ENCODE measurements at regions not wholly inside any gene's neighbourhood (a gene's known extent, or its start where the extent isn't known, plus 50 kb on each side); places are given as distances from the start of the nearest gene placed in this dataset.

GRCh38 chr4:3676907-3677747 is 89.1 kb upstream of the ADRA2C start:
- Histone ChIP-seq H2BK12ac (ENCODE audit: low read length) (no peak overlapping the region), H3K4me2 (ENCODE audit: low read length) (no peak overlapping the region), H3K4ac (ENCODE audit: low read depth, low read length) (no peak overlapping the region), H3K79me2 (ENCODE audit: control insufficient read depth, insufficient read depth, low read length, poor library complexity) (no peaks in the 10 kb centered on the region), H3K4me3 (ENCODE audit: low read depth, low read length) (no peak overlapping the region), H3K27me3 (ENCODE audit: insufficient read depth, low read length) (no peaks in the 10 kb centered on the region), H3K9ac (ENCODE audit: low read length) (no peak overlapping the region), H3K36me3 (ENCODE audit: control insufficient read depth in 1 of 2, insufficient read depth in 2 of 2, low read length in 2 of 2) (no peaks in the 10 kb centered on the region), H2AFZ (ENCODE audit: insufficient read depth, low read length, poor library complexity) (no peak overlapping the region), H3K14ac (ENCODE audit: low read length) (no peak overlapping the region), H4K91ac (ENCODE audit: low read depth, low read length) (no peak overlapping the region), H3K9me3 (ENCODE audit: insufficient read depth, low read depth, low read length) (peaks cover 5% of the 10 kb centered on the region), H3K27ac (ENCODE audit: low read depth, low read length) (no peak overlapping the region), H2BK5ac (ENCODE audit: low read depth, low read length, poor library complexity) (no peak overlapping the region), H4K12ac (ENCODE audit: low read depth, low read length) (no peak overlapping the region), H3K79me1 (ENCODE audit: low read length) (no peaks in the 10 kb centered on the region), H2AK5ac (ENCODE audit: low read length) (no peak overlapping the region), H3K23ac (ENCODE audit: low read length) (no peak overlapping the region), H3K4me1 (ENCODE audit: control insufficient read depth in 1 of 2, insufficient read depth in 2 of 2, low read length in 2 of 2) (no peaks in the 10 kb centered on the region), H2BK120ac (ENCODE audit: insufficient read depth, low read length, poor library complexity) (no peak overlapping the region), H3K18ac (ENCODE audit: low read length) (no peak overlapping the region), H4K8ac (ENCODE audit: low read depth, low read length) (no peak overlapping the region)
- no peak for DNase-seq
- no CpG with 5 or more reads among the region's 24 CpGs for WGBS (ENCODE audit: extremely low coverage, insufficient coverage, insufficient read length)

DNA sequence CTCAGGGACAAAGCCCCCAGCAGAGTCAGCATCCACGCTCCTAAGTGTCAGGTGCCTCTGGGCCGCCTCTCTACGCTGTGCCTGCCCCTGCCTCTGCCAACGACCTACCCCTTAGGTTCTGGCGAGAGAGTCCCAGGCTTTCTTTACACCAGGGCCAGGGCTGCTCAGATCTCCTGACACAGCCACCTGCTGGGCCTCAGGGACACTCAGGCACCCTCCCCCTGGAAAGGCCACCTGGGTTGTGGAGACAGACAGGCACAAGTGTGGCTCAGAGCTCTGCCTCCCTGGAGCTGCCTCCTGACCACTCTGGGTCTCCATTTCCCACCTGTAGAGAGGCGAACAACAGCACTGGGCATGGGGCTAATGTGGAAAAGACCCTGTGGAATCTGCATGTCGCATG is 90.0 kb upstream of the ADRA2C start:
- no peaks in the 10 kb centered on the region for H3K36me3 ChIP-seq (ENCODE audit: control insufficient read depth in 1 of 2, insufficient read depth in 2 of 2, low read length in 2 of 2)
- H2AFZ ChIP-seq (ENCODE audit: insufficient read depth, low read length, poor library complexity): no peak overlapping the region
- no peak overlapping the region for H2BK5ac ChIP-seq (ENCODE audit: low read depth, low read length, poor library complexity)
- H3K4me1 ChIP-seq (ENCODE audit: control insufficient read depth in 1 of 2, insufficient read depth in 2 of 2, low read length in 2 of 2): no peaks in the 10 kb centered on the region
- WGBS (ENCODE audit: extremely low coverage, insufficient coverage, insufficient read length): no CpG with 5 or more reads among the region's 7 CpGs
- H3K4me3 ChIP-seq (ENCODE audit: low read depth, low read length): no peak overlapping the region
- H2BK120ac ChIP-seq (ENCODE audit: insufficient read depth, low read length, poor library complexity): no peak overlapping the region
- no peak for DNase-seq
- H3K27ac ChIP-seq (ENCODE audit: low read depth, low read length): no peak overlapping the region
- H4K12ac ChIP-seq (ENCODE audit: low read depth, low read length): no peak overlapping the region
- H3K9me3 ChIP-seq (ENCODE audit: insufficient read depth, low read depth, low read length): peaks cover 6% of the 10 kb centered on the region
- no peak overlapping the region for H4K91ac ChIP-seq (ENCODE audit: low read depth, low read length)
- no peak overlapping the region for H4K8ac ChIP-seq (ENCODE audit: low read depth, low read length)
- no peaks in the 10 kb centered on the region for H3K79me1 ChIP-seq (ENCODE audit: low read length)
- H3K27me3 ChIP-seq (ENCODE audit: insufficient read depth, low read length): no peaks in the 10 kb centered on the region
- H3K4ac ChIP-seq (ENCODE audit: low read depth, low read length): no peak overlapping the region
- no peak overlapping the region for H3K4me2 ChIP-seq (ENCODE audit: low read length)
- no peaks in the 10 kb centered on the region for H3K79me2 ChIP-seq (ENCODE audit: control insufficient read depth, insufficient read depth, low read length, poor library complexity)
- no peak overlapping the region for H3K23ac ChIP-seq (ENCODE audit: low read length)
- no peak overlapping the region for H3K14ac ChIP-seq (ENCODE audit: low read length)
- H2AK5ac ChIP-seq (ENCODE audit: low read length): no peak overlapping the region
- no peak overlapping the region for H2BK12ac ChIP-seq (ENCODE audit: low read length)
- H3K9ac ChIP-seq (ENCODE audit: low read length): no peak overlapping the region
- no peak overlapping the region for H3K18ac ChIP-seq (ENCODE audit: low read length)

DNA sequence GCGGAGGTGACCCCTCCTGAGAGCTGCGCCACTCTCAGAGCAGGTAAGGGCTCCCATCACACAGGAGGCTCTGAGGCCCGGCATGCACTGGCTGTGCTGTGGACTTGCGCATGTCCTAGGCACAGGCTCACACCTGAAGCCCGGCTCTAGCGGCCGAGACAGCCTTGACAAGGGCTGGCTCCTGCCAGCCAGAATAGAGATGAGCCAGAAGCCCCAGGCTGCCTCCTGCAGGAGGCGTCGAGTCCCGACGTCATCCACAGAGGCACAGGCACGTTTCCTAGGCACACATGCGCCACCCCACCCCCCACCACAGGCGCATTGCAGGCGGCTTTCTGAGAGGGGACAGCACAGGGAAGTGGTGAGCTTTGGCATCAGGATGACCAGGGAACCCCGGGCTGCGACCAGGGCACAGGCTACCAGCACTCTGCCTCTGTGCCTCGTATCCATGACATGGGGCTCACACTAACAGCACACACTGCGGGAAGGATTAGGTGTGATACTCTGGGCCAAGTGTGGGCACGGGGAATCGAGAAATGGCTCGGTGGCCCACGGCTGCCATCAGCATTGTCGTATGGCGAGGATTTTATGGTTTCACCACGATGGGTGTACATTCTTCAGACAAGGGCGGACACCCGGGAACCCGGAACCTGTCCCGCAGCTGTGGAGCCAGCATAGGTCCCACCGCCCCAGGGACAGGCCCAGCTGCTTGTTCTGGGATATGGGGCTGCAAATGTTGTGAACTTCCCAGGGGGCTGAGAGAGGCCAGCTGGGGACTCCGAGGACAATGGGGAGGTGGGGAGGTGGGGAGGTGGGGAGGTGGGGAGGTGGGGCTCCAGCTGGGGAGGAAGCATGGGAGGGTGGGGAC is 90.7 kb upstream of the ADRA2C start:
- no peaks in the 10 kb centered on the region for H3K36me3 ChIP-seq (ENCODE audit: control insufficient read depth in 1 of 2, insufficient read depth in 2 of 2, low read length in 2 of 2)
- H3K79me2 ChIP-seq (ENCODE audit: control insufficient read depth, insufficient read depth, low read length, poor library complexity): no peaks in the 10 kb centered on the region
- no peak overlapping the region for H2BK5ac ChIP-seq (ENCODE audit: low read depth, low read length, poor library complexity)
- no peak overlapping the region for H4K91ac ChIP-seq (ENCODE audit: low read depth, low read length)
- no peaks in the 10 kb centered on the region for H3K27me3 ChIP-seq (ENCODE audit: insufficient read depth, low read length)
- no peak overlapping the region for H3K4me2 ChIP-seq (ENCODE audit: low read length)
- H3K14ac ChIP-seq (ENCODE audit: low read length): no peak overlapping the region
- no peak overlapping the region for H2BK12ac ChIP-seq (ENCODE audit: low read length)
- no peak overlapping the region for H4K8ac ChIP-seq (ENCODE audit: low read depth, low read length)
- H4K12ac ChIP-seq (ENCODE audit: low read depth, low read length): no peak overlapping the region
- no peak overlapping the region for H2BK120ac ChIP-seq (ENCODE audit: insufficient read depth, low read length, poor library complexity)
- no peaks in the 10 kb centered on the region for H3K79me1 ChIP-seq (ENCODE audit: low read length)
- H3K27ac ChIP-seq (ENCODE audit: low read depth, low read length): no peak overlapping the region
- H3K4me3 ChIP-seq (ENCODE audit: low read depth, low read length): no peak overlapping the region
- H3K4me1 ChIP-seq (ENCODE audit: control insufficient read depth in 1 of 2, insufficient read depth in 2 of 2, low read length in 2 of 2): no peaks in the 10 kb centered on the region
- WGBS (ENCODE audit: extremely low coverage, insufficient coverage, insufficient read length): no CpG with 5 or more reads among the region's 32 CpGs
- no peak overlapping the region for H3K4ac ChIP-seq (ENCODE audit: low read depth, low read length)
- no peak overlapping the region for H3K23ac ChIP-seq (ENCODE audit: low read length)
- no peak for DNase-seq
- H3K18ac ChIP-seq (ENCODE audit: low read length): no peak overlapping the region
- no peak overlapping the region for H2AK5ac ChIP-seq (ENCODE audit: low read length)
- no peak overlapping the region for H3K9ac ChIP-seq (ENCODE audit: low read length)
- H2AFZ ChIP-seq (ENCODE audit: insufficient read depth, low read length, poor library complexity): no peak overlapping the region
- peaks cover 6% of the 10 kb centered on the region for H3K9me3 ChIP-seq (ENCODE audit: insufficient read depth, low read depth, low read length)

DNA sequence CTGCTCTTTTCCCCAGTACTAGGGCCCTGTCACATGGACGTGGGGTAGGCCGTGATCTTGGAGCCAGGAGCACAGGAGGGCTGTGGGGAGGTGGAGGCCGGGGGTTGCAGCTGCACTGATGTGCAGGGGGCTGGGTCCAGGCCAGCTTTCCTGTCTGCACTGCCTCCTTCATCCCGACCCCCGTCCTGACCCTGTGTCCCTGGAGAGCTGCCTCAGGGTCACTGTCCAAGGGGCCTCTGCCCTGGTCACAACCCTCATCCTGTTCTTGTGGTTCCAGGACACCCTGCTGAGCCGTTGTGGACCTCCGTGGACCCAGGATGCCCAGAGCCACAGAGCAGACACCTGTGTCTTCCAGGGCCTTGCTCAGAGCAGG is 91.7 kb upstream of the ADRA2C start:
- Histone ChIP-seq H3K36me3 (ENCODE audit: control insufficient read depth in 1 of 2, insufficient read depth in 2 of 2, low read length in 2 of 2) (no peaks in the 10 kb centered on the region), H3K79me2 (ENCODE audit: control insufficient read depth, insufficient read depth, low read length, poor library complexity) (no peaks in the 10 kb centered on the region), H3K4me3 (ENCODE audit: low read depth, low read length) (no peak overlapping the region), H3K4me1 (ENCODE audit: control insufficient read depth in 1 of 2, insufficient read depth in 2 of 2, low read length in 2 of 2) (no peaks in the 10 kb centered on the region), H4K12ac (ENCODE audit: low read depth, low read length) (no peak overlapping the region), H2BK120ac (ENCODE audit: insufficient read depth, low read length, poor library complexity) (no peak overlapping the region), H2BK12ac (ENCODE audit: low read length) (no peak overlapping the region), H3K18ac (ENCODE audit: low read length) (no peak overlapping the region), H3K4me2 (ENCODE audit: low read length) (no peak overlapping the region), H3K9ac (ENCODE audit: low read length) (no peak overlapping the region), H4K8ac (ENCODE audit: low read depth, low read length) (no peak overlapping the region), H2AFZ (ENCODE audit: insufficient read depth, low read length, poor library complexity) (no peak overlapping the region), H2BK5ac (ENCODE audit: low read depth, low read length, poor library complexity) (no peak overlapping the region), H3K27ac (ENCODE audit: low read depth, low read length) (no peak overlapping the region), H2AK5ac (ENCODE audit: low read length) (no peak overlapping the region), H3K4ac (ENCODE audit: low read depth, low read length) (no peak overlapping the region), H3K23ac (ENCODE audit: low read length) (no peak overlapping the region), H3K9me3 (ENCODE audit: insufficient read depth, low read depth, low read length) (peaks cover 6% of the 10 kb centered on the region), H3K27me3 (ENCODE audit: insufficient read depth, low read length) (no peaks in the 10 kb centered on the region), H4K91ac (ENCODE audit: low read depth, low read length) (no peak overlapping the region), H3K79me1 (ENCODE audit: low read length) (no peaks in the 10 kb centered on the region), H3K14ac (ENCODE audit: low read length) (no peak overlapping the region)
- no CpG with 5 or more reads among the region's 7 CpGs for WGBS (ENCODE audit: extremely low coverage, insufficient coverage, insufficient read length)
- DNase-seq: no peak

All from trophoblast cell (in vitro differentiated cells and primary cell).